A673 (cell line): ENCODE measurements at regions not wholly inside any gene's neighbourhood (a gene's known extent, or its start where the extent isn't known, plus 50 kb on each side); places are given as distances from the start of the nearest gene placed in this dataset.
"Not testable (repeated sequence)": the region's sequence is repeated elsewhere in the genome, so short reads cannot be mapped to it uniquely, and the experiment has no call there.

Source experiments
- CTCF ChIP-seq: fragments of 300-800, 200-600 bp; sonication (generic); conservative IDR thresholded peaks from 2 replicates; pipeline ENCODE4 v1.5.1; 2017; ENCODE audit warnings: low read depth, mild to moderate bottlenecking, antibody characterized with exemption, low read length, moderate library complexity, mixed read lengths
- EZH2 ChIP-seq: fragments of 200-600 bp; sonication (generic); IDR thresholded peaks from 2 replicates; pipeline ENCODE4 v1.6.1; 2017; ENCODE audit warnings: borderline replicate concordance, low read depth, mild to moderate bottlenecking, mixed read lengths, antibody characterized with exemption, low read length; ENCODE audit not compliant: poor library complexity, severe bottlenecking

DNA sequence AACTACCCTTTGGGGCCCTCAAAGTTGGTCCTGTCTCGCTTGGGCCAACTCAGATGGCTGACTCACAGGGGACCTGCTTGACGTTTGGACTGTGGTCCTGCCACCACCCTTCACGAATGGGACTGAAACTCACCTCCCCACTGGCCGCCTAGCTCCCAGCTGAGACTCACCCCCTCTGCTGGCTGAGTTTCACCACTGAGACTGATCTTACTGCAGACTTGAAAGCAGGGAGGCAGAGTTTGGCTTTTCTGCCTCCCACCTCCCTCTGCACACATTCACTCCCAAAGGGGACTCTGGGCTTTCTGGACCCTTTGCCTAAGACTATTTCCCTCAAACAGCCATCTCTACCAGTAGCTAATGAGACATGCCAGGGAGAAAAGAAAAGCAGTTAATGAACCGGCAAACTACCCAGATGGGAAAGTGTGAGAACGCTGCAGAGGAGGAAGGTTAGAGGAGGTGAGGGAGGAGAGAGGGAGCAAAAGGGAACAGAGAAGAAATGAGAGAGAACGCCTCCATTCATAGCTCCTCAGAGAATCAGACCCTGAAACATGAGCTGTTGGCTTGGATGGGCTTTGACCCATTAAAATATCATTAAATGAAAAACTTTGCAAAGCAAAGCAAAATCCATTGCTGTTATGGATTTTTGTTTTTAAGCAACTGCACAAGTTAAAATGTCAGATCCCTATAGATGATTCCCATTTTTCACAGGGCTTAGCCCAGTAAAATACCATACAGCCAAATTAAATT, 139.5 kb downstream of the SEPTIN14 start:
- not testable (repeated sequence) for TF ChIP-seq EZH2
- peak; percentile 39 for TF ChIP-seq CTCF
